ENCODE measurements at regions not wholly inside any gene's neighbourhood (a gene's known extent, or its start where the extent isn't known, plus 50 kb on each side); places are given as distances from the start of the nearest gene placed in this dataset.

DNA sequence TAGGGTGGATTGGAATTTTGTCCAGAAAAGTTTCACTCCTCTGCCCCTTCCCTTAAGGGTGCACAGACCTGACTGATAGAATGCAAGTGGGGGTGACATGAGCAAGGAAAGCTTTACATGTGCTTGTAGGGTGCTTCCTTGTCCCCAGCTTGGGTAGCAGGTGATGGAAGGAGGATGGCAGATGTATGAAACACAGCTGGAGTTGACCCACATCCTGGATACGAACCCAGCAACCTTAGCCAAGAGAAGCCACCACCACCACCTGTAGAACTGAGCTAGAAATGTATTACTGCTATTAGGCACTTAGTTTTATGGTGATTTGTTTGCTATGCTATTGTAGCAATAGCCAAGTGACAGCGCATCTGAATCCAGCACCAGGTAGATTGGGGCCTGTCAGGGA, 227.4 kb downstream of the HS3ST1 start:
- no peak overlapping the region for H3K4me3 ChIP-seq (ENCODE audit: low read depth in 1 of 3, low read length in 3 of 3)
- no peaks in the 10 kb centered on the region for H3K36me3 ChIP-seq (ENCODE audit: control insufficient read depth in 4 of 4, insufficient read depth in 3 of 4, low read depth in 1 of 4, low read length in 3 of 4)
- no peaks in the 10 kb centered on the region for H3K4me1 ChIP-seq (ENCODE audit: control insufficient read depth in 4 of 4, insufficient read depth in 4 of 4, low read length in 3 of 4)
- 74% methylated on average over 2 of the region's 2 CpGs for WGBS
- H3K9ac ChIP-seq (ENCODE audit: low read depth in 1 of 2, low read length in 2 of 2) = no peak overlapping the region
- no peaks in the 10 kb centered on the region for H3K27me3 ChIP-seq (ENCODE audit: control insufficient read depth in 4 of 4, insufficient read depth in 4 of 4, low read length in 3 of 4)
- DNase-seq (ENCODE audit: low spot score) = no peak
- H3K27ac ChIP-seq (ENCODE audit: low read depth in 1 of 2, low read length in 2 of 2) = no peak overlapping the region
- TF ChIP-seq GABPA (IDR thresholded peaks at IDR 0.05 in 1 of 2, conservative IDR thresholded peaks at IDR 0.05 in 1 of 2) (no peak), JUND (IDR thresholded peaks at IDR 0.05) (no peak), FOXA1 (IDR thresholded peaks at IDR 0.05) (no peak), RXRA (IDR thresholded peaks at IDR 0.05) (no peak), FOXA2 (IDR thresholded peaks at IDR 0.05) (no peak)
- TF ChIP-seq, protein P1, sequence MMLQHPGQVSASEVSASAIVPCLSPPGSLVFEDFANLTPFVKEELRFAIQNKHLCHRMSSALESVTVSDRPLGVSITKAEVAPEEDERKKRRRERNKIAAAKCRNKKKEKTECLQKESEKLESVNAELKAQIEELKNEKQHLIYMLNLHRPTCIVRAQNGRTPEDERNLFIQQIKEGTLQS (IDR thresholded peaks at IDR 0.05) = no peak
- no peaks in the 10 kb centered on the region for H3K9me3 ChIP-seq (ENCODE audit: control insufficient read depth in 4 of 4, low read length in 3 of 4)

DNA sequence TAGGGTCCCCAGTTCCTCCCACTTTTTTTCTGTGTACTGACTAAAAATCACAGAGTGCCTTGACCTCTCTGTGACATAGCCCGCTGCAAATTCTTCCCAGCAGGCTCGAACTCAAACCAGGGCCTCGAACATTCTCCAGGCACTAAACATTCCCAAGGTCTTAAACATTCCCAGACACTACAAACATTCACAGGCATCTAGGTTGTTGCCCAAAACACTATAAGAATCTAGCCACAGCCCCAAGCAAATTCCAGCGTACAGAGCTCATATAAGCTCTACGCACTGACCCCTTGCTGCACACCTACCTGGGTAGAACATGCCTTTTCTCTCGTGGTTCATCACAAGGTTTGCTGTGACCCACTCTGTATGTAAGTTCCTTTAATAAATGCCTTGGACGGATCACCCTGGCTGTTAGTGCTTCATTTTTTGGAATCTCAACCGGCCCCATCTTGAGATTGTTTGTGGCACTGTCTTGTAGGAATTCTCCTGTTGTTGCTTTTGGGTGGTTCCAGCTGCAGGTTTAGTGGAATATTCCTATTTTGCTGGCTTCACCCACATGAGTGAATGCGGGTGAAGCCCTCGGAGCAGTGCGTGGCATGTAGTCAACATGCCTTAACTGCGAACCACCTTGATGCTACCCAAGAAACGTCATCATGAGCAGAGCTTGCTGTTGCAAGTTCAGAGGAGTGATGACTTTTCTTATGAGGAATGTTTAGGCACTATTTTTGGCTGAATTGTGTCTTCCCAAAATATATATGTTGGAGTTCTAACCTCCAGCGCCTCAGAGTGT, 230.0 kb downstream of the HS3ST1 start:
- WGBS = 84% methylated on average over 14 of the region's 14 CpGs
- H3K4me3 ChIP-seq (ENCODE audit: low read depth in 1 of 3, low read length in 3 of 3) = no peak overlapping the region

More for the DNA sequence above, 230.0 kb downstream of the HS3ST1 start:
- H3K27me3 ChIP-seq (ENCODE audit: control insufficient read depth in 4 of 4, insufficient read depth in 4 of 4, low read length in 3 of 4) = no peaks in the 10 kb centered on the region
- no peaks in the 10 kb centered on the region for H3K9me3 ChIP-seq (ENCODE audit: control insufficient read depth in 4 of 4, low read length in 3 of 4)
- no peaks in the 10 kb centered on the region for H3K36me3 ChIP-seq (ENCODE audit: control insufficient read depth in 4 of 4, insufficient read depth in 3 of 4, low read depth in 1 of 4, low read length in 3 of 4)
- H3K4me1 ChIP-seq (ENCODE audit: control insufficient read depth in 4 of 4, insufficient read depth in 4 of 4, low read length in 3 of 4) = no peaks in the 10 kb centered on the region
- no peak for DNase-seq (ENCODE audit: low spot score)
- no peak for TF ChIP-seq YY1 (IDR thresholded peaks at IDR 0.05)
- no peak for TF ChIP-seq TAF1 (conservative IDR thresholded peaks at IDR 0.05)
- TF ChIP-seq FOXA1 (IDR thresholded peaks at IDR 0.05) = no peak
- TF ChIP-seq, protein P2, sequence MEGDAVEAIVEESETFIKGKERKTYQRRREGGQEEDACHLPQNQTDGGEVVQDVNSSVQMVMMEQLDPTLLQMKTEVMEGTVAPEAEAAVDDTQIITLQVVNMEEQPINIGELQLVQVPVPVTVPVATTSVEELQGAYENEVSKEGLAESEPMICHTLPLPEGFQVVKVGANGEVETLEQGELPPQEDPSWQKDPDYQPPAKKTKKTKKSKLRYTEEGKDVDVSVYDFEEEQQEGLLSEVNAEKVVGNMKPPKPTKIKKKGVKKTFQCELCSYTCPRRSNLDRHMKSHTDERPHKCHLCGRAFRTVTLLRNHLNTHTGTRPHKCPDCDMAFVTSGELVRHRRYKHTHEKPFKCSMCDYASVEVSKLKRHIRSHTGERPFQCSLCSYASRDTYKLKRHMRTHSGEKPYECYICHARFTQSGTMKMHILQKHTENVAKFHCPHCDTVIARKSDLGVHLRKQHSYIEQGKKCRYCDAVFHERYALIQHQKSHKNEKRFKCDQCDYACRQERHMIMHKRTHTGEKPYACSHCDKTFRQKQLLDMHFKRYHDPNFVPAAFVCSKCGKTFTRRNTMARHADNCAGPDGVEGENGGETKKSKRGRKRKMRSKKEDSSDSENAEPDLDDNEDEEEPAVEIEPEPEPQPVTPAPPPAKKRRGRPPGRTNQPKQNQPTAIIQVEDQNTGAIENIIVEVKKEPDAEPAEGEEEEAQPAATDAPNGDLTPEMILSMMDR (IDR thresholded peaks at IDR 0.05; ENCODE audit: low read depth, low read length, missing input control) = no peak
- TF ChIP-seq NR2F2 (IDR thresholded peaks at IDR 0.05) = no peak
- TF ChIP-seq, protein P3, sequence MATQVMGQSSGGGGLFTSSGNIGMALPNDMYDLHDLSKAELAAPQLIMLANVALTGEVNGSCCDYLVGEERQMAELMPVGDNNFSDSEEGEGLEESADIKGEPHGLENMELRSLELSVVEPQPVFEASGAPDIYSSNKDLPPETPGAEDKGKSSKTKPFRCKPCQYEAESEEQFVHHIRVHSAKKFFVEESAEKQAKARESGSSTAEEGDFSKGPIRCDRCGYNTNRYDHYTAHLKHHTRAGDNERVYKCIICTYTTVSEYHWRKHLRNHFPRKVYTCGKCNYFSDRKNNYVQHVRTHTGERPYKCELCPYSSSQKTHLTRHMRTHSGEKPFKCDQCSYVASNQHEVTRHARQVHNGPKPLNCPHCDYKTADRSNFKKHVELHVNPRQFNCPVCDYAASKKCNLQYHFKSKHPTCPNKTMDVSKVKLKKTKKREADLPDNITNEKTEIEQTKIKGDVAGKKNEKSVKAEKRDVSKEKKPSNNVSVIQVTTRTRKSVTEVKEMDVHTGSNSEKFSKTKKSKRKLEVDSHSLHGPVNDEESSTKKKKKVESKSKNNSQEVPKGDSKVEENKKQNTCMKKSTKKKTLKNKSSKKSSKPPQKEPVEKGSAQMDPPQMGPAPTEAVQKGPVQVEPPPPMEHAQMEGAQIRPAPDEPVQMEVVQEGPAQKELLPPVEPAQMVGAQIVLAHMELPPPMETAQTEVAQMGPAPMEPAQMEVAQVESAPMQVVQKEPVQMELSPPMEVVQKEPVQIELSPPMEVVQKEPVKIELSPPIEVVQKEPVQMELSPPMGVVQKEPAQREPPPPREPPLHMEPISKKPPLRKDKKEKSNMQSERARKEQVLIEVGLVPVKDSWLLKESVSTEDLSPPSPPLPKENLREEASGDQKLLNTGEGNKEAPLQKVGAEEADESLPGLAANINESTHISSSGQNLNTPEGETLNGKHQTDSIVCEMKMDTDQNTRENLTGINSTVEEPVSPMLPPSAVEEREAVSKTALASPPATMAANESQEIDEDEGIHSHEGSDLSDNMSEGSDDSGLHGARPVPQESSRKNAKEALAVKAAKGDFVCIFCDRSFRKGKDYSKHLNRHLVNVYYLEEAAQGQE (IDR thresholded peaks at IDR 0.05) = no peak
- TF ChIP-seq GABPA (IDR thresholded peaks at IDR 0.05 in 1 of 2, conservative IDR thresholded peaks at IDR 0.05 in 1 of 2) = no peak
- no peak for TF ChIP-seq EGR1 (IDR thresholded peaks at IDR 0.05; ENCODE audit: low read depth in 2 of 2)
- TF ChIP-seq FOXA2 (IDR thresholded peaks at IDR 0.05) = no peak
- no peak for TF ChIP-seq HNF4G (IDR thresholded peaks at IDR 0.05)
- TF ChIP-seq SP1 (IDR thresholded peaks at IDR 0.05) = no peak
- TF ChIP-seq RXRA (IDR thresholded peaks at IDR 0.05) = no peak
- no peak for TF ChIP-seq RAD21 (IDR thresholded peaks at IDR 0.05)
- TF ChIP-seq, protein P4, sequence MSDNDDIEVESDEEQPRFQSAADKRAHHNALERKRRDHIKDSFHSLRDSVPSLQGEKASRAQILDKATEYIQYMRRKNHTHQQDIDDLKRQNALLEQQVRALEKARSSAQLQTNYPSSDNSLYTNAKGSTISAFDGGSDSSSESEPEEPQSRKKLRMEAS (IDR thresholded peaks at IDR 0.05) = no peak
- no peak for TF ChIP-seq JUND (IDR thresholded peaks at IDR 0.05)
- H3K9ac ChIP-seq (ENCODE audit: low read depth in 1 of 2, low read length in 2 of 2) = no peak overlapping the region
- H3K27ac ChIP-seq (ENCODE audit: low read depth in 1 of 2, low read length in 2 of 2) = no peak overlapping the region

All from liver (tissue), 8 donors.